ENCODE measurements at regions not wholly inside any gene's neighbourhood (a gene's known extent, or its start where the extent isn't known, plus 50 kb on each side); places are given as distances from the start of the nearest gene placed in this dataset.
"Not testable (repeated sequence)": the region's sequence is repeated elsewhere in the genome, so short reads cannot be mapped to it uniquely, and the experiment has no call there.

GRCh38 chr13:103514619-103515018 is 448.4 kb upstream of the SLC10A2 start:
- Mint-ChIP-seq H3K9me3 (no peaks in the 10 kb centered on the region), H3K4me3 (no peak overlapping the region), H3K4me1 (ENCODE audit: low read depth) (no peaks in the 10 kb centered on the region), H3K27me3 (no peaks in the 10 kb centered on the region), H3K27ac (no peak overlapping the region), H3K36me3 (ENCODE audit: low read depth) (no peaks in the 10 kb centered on the region)
- DNase-seq: no peak

GRCh38 chr13:103514188-103514587 is 448.0 kb upstream of the SLC10A2 start:
- no peaks in the 10 kb centered on the region for H3K27me3 Mint-ChIP-seq
- no peaks in the 10 kb centered on the region for H3K4me1 Mint-ChIP-seq (ENCODE audit: low read depth)
- H3K9me3 Mint-ChIP-seq: no peaks in the 10 kb centered on the region
- H3K36me3 Mint-ChIP-seq (ENCODE audit: low read depth): no peaks in the 10 kb centered on the region
- no peak overlapping the region for H3K4me3 Mint-ChIP-seq
- no peak overlapping the region for H3K27ac Mint-ChIP-seq
- DNase-seq: no peak

- Mint-ChIP-seq H3K27ac (no peak overlapping the region), H3K9me3 (peaks cover 7% of the 10 kb centered on the region), H3K4me3 (no peak overlapping the region), H3K36me3 (ENCODE audit: low read depth) (no peaks in the 10 kb centered on the region), H3K27me3 (no peaks in the 10 kb centered on the region), H3K4me1 (ENCODE audit: low read depth) (no peaks in the 10 kb centered on the region)
- DNase-seq: no peak
Measured at GRCh38 chr13:103510007-103510535, 443.9 kb upstream of the SLC10A2 start.

GRCh38 chr13:103497404-103497803 is 431.2 kb upstream of the SLC10A2 start:
- Mint-ChIP-seq H3K27me3 (no peaks in the 10 kb centered on the region), H3K9me3 (peaks cover 3% of the 10 kb centered on the region), H3K36me3 (ENCODE audit: low read depth) (no peaks in the 10 kb centered on the region), H3K4me1 (ENCODE audit: low read depth) (no peaks in the 10 kb centered on the region), H3K27ac (no peak overlapping the region), H3K4me3 (no peak overlapping the region)
- no peak for DNase-seq

GRCh38 chr13:103487841-103488240 is 421.6 kb upstream of the SLC10A2 start:
- no peaks in the 10 kb centered on the region for H3K36me3 Mint-ChIP-seq (ENCODE audit: low read depth)
- DNase-seq: no peak
- H3K27me3 Mint-ChIP-seq: no peaks in the 10 kb centered on the region
- H3K4me1 Mint-ChIP-seq (ENCODE audit: low read depth): no peaks in the 10 kb centered on the region
- H3K9me3 Mint-ChIP-seq: no peaks in the 10 kb centered on the region
- H3K27ac Mint-ChIP-seq: no peak overlapping the region
- H3K4me3 Mint-ChIP-seq: no peak overlapping the region

- H3K36me3 Mint-ChIP-seq (ENCODE audit: low read depth): no peaks in the 10 kb centered on the region
- no peaks in the 10 kb centered on the region for H3K4me1 Mint-ChIP-seq (ENCODE audit: low read depth)
Measured at GRCh38 chr13:103473081-103473480, 406.9 kb upstream of the SLC10A2 start.

GRCh38 chr13:103471896-103472295 is 405.7 kb upstream of the SLC10A2 start:
- Mint-ChIP-seq H3K9me3 (no peaks in the 10 kb centered on the region), H3K4me3 (no peak overlapping the region)

More at GRCh38 chr13:103473081-103473480, 406.9 kb upstream of the SLC10A2 start:
- DNase-seq: no peak
- Mint-ChIP-seq H3K27ac (no peak overlapping the region), H3K27me3 (no peaks in the 10 kb centered on the region), H3K4me3 (no peak overlapping the region), H3K9me3 (no peaks in the 10 kb centered on the region)

GRCh38 chr13:103469771-103470170 is 403.6 kb upstream of the SLC10A2 start:
- H3K36me3 Mint-ChIP-seq (ENCODE audit: low read depth): no peaks in the 10 kb centered on the region
- H3K9me3 Mint-ChIP-seq: no peaks in the 10 kb centered on the region

More at GRCh38 chr13:103471896-103472295, 405.7 kb upstream of the SLC10A2 start:
- Mint-ChIP-seq H3K27me3 (no peaks in the 10 kb centered on the region), H3K36me3 (ENCODE audit: low read depth) (no peaks in the 10 kb centered on the region), H3K27ac (no peak overlapping the region), H3K4me1 (ENCODE audit: low read depth) (no peaks in the 10 kb centered on the region)
- no peak for DNase-seq

GRCh38 chr13:103466761-103467160 is 400.5 kb upstream of the SLC10A2 start:
- no peak overlapping the region for H3K27ac Mint-ChIP-seq
- DNase-seq: no peak
- H3K27me3 Mint-ChIP-seq: no peaks in the 10 kb centered on the region
- H3K4me1 Mint-ChIP-seq (ENCODE audit: low read depth): no peaks in the 10 kb centered on the region
- H3K36me3 Mint-ChIP-seq (ENCODE audit: low read depth): no peaks in the 10 kb centered on the region
- peaks cover 3% of the 10 kb centered on the region for H3K9me3 Mint-ChIP-seq
- no peak overlapping the region for H3K4me3 Mint-ChIP-seq

More at GRCh38 chr13:103469771-103470170, 403.6 kb upstream of the SLC10A2 start:
- Mint-ChIP-seq H3K4me1 (ENCODE audit: low read depth) (no peaks in the 10 kb centered on the region), H3K27me3 (no peaks in the 10 kb centered on the region), H3K27ac (no peak overlapping the region), H3K4me3 (no peak overlapping the region)
- no peak for DNase-seq

- DNase-seq; H3K27ac Mint-ChIP-seq; H3K4me3 Mint-ChIP-seq; H3K4me1 Mint-ChIP-seq (ENCODE audit: low read depth); H3K36me3 Mint-ChIP-seq (ENCODE audit: low read depth); H3K27me3 Mint-ChIP-seq: not testable (repeated sequence)
- peaks cover 14% of the 10 kb centered on the region for H3K9me3 Mint-ChIP-seq
Measured at GRCh38 chr13:103460246-103460645, 394.0 kb upstream of the SLC10A2 start.

- not testable (repeated sequence) for H3K27me3 Mint-ChIP-seq; H3K4me1 Mint-ChIP-seq (ENCODE audit: low read depth); H3K27ac Mint-ChIP-seq; H3K36me3 Mint-ChIP-seq (ENCODE audit: low read depth); DNase-seq; H3K4me3 Mint-ChIP-seq
- H3K9me3 Mint-ChIP-seq: peaks cover 12% of the 10 kb centered on the region
Measured at GRCh38 chr13:103457050-103457449, 390.8 kb upstream of the SLC10A2 start.

GRCh38 chr13:103451656-103452055 is 385.4 kb upstream of the SLC10A2 start:
- H3K27me3 Mint-ChIP-seq: no peaks in the 10 kb centered on the region
- H3K9me3 Mint-ChIP-seq: peaks cover 2% of the 10 kb centered on the region
- H3K4me1 Mint-ChIP-seq (ENCODE audit: low read depth): no peaks in the 10 kb centered on the region
- no peak overlapping the region for H3K27ac Mint-ChIP-seq
- H3K36me3 Mint-ChIP-seq (ENCODE audit: low read depth): no peaks in the 10 kb centered on the region
- no peak for DNase-seq
- H3K4me3 Mint-ChIP-seq: no peak overlapping the region

- DNase-seq: no peak
- Mint-ChIP-seq H3K9me3 (peaks cover 4% of the 10 kb centered on the region), H3K4me3 (no peak overlapping the region), H3K36me3 (ENCODE audit: low read depth) (no peaks in the 10 kb centered on the region), H3K27me3 (no peaks in the 10 kb centered on the region), H3K4me1 (ENCODE audit: low read depth) (no peaks in the 10 kb centered on the region), H3K27ac (no peak overlapping the region)
Measured at GRCh38 chr13:103443604-103444003, 377.4 kb upstream of the SLC10A2 start.

- no peak for DNase-seq
- Mint-ChIP-seq H3K4me3 (no peak overlapping the region), H3K9me3 (no peaks in the 10 kb centered on the region), H3K27me3 (no peaks in the 10 kb centered on the region), H3K4me1 (ENCODE audit: low read depth) (no peaks in the 10 kb centered on the region), H3K27ac (no peak overlapping the region), H3K36me3 (ENCODE audit: low read depth) (no peaks in the 10 kb centered on the region)
Measured at GRCh38 chr13:103437651-103438050, 371.4 kb upstream of the SLC10A2 start.

GRCh38 chr13:103436057-103436654 is 369.9 kb upstream of the SLC10A2 start:
- no peak for DNase-seq

GRCh38 chr13:103431856-103432255 is 365.6 kb upstream of the SLC10A2 start:
- no peak for DNase-seq
- Mint-ChIP-seq H3K27ac (no peak overlapping the region), H3K4me3 (no peak overlapping the region), H3K36me3 (ENCODE audit: low read depth) (no peaks in the 10 kb centered on the region), H3K27me3 (no peaks in the 10 kb centered on the region), H3K9me3 (peaks cover 6% of the 10 kb centered on the region), H3K4me1 (ENCODE audit: low read depth) (no peaks in the 10 kb centered on the region)

More at GRCh38 chr13:103436057-103436654, 369.9 kb upstream of the SLC10A2 start:
- Mint-ChIP-seq H3K36me3 (ENCODE audit: low read depth) (no peaks in the 10 kb centered on the region), H3K4me1 (ENCODE audit: low read depth) (no peaks in the 10 kb centered on the region), H3K9me3 (no peaks in the 10 kb centered on the region), H3K27me3 (no peaks in the 10 kb centered on the region), H3K27ac (no peak overlapping the region), H3K4me3 (no peak overlapping the region)

Data from activated T-cell treated with anti-CD3 and anti-CD28 coated beads, Interleukin-2, amount 50 U/mL, for 24 hours (primary cell).